ENCODE measurements at regions not wholly inside any gene's neighbourhood (a gene's known extent, or its start where the extent isn't known, plus 50 kb on each side); places are given as distances from the start of the nearest gene placed in this dataset.
"Not testable (repeated sequence)": the region's sequence is repeated elsewhere in the genome, so short reads cannot be mapped to it uniquely, and the experiment has no call there.

DNA sequence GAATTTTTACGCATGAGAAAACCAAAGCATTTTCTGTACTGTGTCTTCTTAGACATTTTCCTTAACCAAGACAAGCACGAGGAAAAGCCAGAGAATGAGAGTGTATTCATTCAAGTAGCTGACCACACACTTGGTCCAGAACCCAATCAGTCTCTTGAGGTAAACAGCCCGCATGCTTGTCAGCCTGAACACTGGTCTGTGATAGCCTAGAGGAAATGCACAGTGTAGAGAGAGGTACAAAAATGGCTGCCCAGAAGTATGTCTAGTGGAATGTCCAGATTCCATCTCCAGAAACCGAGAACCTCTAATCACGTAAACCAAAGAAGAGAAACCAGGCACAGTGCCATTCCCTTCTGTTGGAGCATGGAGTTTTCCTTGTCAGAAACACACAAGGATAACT is 80.0 kb upstream of the SNX2 start (continued):
- TF ChIP-seq ZNF879 (CRISPR knock-in tag; IDR thresholded peaks at IDR 0.05): no peak

DNA sequence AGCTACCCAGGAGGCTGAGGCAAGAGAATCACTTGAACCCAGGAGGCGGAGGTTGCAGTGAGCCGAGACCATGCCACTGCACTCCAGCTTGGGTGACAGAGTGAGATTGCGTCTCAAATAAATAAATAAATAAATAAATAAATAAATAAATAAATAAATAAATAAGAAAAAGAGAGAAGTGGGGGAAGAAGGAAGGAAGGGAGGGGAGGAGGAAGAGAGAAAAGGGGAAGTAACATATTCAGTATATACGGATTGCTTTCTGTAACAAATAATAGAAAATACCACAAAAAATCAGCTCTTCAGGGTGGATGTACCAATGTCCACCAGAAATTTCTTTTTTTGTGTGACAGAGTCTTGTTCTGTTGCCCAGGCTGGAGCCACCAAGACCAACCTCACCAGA is 78.1 kb upstream of the SNX2 start:
- CTCF ChIA-PET (ENCODE audit: low intra/inter-chr PET ratio, low total read pairs); FAIRE-seq: not testable (repeated sequence)

DNA sequence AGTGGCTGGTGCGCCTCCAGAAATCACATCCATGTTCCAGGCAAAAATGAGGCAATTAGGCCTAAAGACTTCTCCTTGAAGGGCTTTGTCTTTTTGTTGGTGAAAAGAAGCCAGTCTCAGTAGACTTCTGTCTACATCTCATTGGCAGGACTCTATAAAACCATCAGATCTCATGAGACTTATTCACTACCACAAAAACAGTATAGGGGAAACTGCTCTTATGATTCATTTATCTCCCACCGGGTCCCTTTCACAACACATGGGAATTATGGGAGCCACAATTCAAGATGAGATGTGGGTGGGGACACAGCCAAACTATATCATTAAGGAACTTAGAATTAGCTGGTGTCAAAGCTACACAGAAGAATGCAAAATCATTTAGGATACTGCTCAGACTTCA is 77.7 kb upstream of the SNX2 start:
- intact Hi-C loops (cut with micrococcal nuclease; ENCODE audit: unreplicated experiment): no loop called here
- ATAC-seq (no peak), FAIRE-seq (no peak), DNase-seq (ENCODE audit: low spot score) (no peak)
- H3K79me2 ChIP-seq (ENCODE audit: insufficient read depth, low read length): no peaks in the 10 kb centered on the region
- no peaks in the 10 kb centered on the region for H4K20me1 ChIP-seq (ENCODE audit: insufficient read depth, low read length)
- H3K9me3 ChIP-seq (ENCODE audit: low read length): no peaks in the 10 kb centered on the region
- CTCF ChIA-PET (ENCODE audit: low intra/inter-chr PET ratio, low total read pairs): no interaction called here
- no peak overlapping the region for H3K4me2 ChIP-seq (ENCODE audit: low read depth, low read length)
- WGBS (ENCODE audit: low lambda C conversion rate): 81% methylated on average over 2 of the region's 2 CpGs
- no peaks in the 10 kb centered on the region for H3K27me3 ChIP-seq (ENCODE audit: control insufficient read depth in 1 of 2, insufficient read depth in 2 of 2, low read length in 2 of 2)
- no TSS peak for BruUV-seq (replicated peaks)
- no peak overlapping the region for H3K27ac ChIP-seq (ENCODE audit: extremely low read length, insufficient read depth, low read length)
- no peak overlapping the region for H2AFZ ChIP-seq (ENCODE audit: low read length)
- peaks cover 4% of the 10 kb centered on the region for H3K4me1 ChIP-seq (ENCODE audit: insufficient read depth, low read length)
- H3K9ac ChIP-seq (ENCODE audit: insufficient read depth, low read depth, low read length): no peak overlapping the region
- H3K36me3 ChIP-seq (replicated peaks in 1 of 2; ENCODE audit: control insufficient read depth in 1 of 2, insufficient read depth in 2 of 2, low read length in 2 of 2): no peaks in the 10 kb centered on the region
- no peak overlapping the region for H3K4me3 ChIP-seq (replicated peaks in 1 of 3; ENCODE audit: insufficient read depth in 1 of 3, low read depth in 2 of 3, low read length in 3 of 3)
- POLR2A ChIA-PET: no interaction called here
- in situ Hi-C loops (cut with HindIII; ENCODE audit: extremely low pct_ligation_motif_present, low pct_unique_long_range_greater_than_20kb): no loop called here
- TF ChIP-seq ZNF180 (CRISPR knock-in tag; IDR thresholded peaks at IDR 0.05; ENCODE audit: borderline replicate concordance, low read depth): no peak
- no peak for TF ChIP-seq ZNF260 (CRISPR knock-in tag; IDR thresholded peaks at IDR 0.05; ENCODE audit: borderline replicate concordance, low read depth)
- no peak for TF ChIP-seq ZNF33A (CRISPR knock-in tag; IDR thresholded peaks at IDR 0.05; ENCODE audit: borderline replicate concordance)
- TF ChIP-seq MAFG (CRISPR knock-in tag; IDR thresholded peaks at IDR 0.05): no peak
- TF ChIP-seq, protein P1, sequence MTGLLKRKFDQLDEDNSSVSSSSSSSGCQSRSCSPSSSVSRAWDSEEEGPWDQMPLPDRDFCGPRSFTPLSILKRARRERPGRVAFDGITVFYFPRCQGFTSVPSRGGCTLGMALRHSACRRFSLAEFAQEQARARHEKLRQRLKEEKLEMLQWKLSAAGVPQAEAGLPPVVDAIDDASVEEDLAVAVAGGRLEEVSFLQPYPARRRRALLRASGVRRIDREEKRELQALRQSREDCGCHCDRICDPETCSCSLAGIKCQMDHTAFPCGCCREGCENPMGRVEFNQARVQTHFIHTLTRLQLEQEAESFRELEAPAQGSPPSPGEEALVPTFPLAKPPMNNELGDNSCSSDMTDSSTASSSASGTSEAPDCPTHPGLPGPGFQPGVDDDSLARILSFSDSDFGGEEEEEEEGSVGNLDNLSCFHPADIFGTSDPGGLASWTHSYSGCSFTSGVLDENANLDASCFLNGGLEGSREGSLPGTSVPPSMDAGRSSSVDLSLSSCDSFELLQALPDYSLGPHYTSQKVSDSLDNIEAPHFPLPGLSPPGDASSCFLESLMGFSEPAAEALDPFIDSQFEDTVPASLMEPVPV (CRISPR knock-in tag; IDR thresholded peaks at IDR 0.05): no peak
- no peak for TF ChIP-seq MIXL1 (CRISPR knock-in tag; IDR thresholded peaks at IDR 0.05)
- TF ChIP-seq ESRRA (CRISPR knock-in tag; IDR thresholded peaks at IDR 0.05; ENCODE audit: low read depth): no peak
- TF ChIP-seq FOXM1 (CRISPR knock-in tag; IDR thresholded peaks at IDR 0.05): no peak
- no peak for TF ChIP-seq SALL1 (CRISPR knock-in tag; IDR thresholded peaks at IDR 0.05)
- TF ChIP-seq ZFP36L2 (CRISPR knock-in tag; IDR thresholded peaks at IDR 0.05): no peak
- TF ChIP-seq ZNF572 (CRISPR knock-in tag; IDR thresholded peaks at IDR 0.05): no peak
- no peak for TF ChIP-seq HNF4G (IDR thresholded peaks at IDR 0.05; ENCODE audit: borderline replicate concordance, low read depth, low read length)
- no peak for TF ChIP-seq HNF4G (CRISPR knock-in tag; IDR thresholded peaks at IDR 0.05; ENCODE audit: borderline replicate concordance, low read depth)
- no peak for TF ChIP-seq ZC3H13 (CRISPR knock-in tag; IDR thresholded peaks at IDR 0.05)
- no peak for TF ChIP-seq ZNF24 (IDR thresholded peaks at IDR 0.05)
- TF ChIP-seq ZSCAN30 (CRISPR knock-in tag; IDR thresholded peaks at IDR 0.05): no peak
- no peak for TF ChIP-seq MAZ (IDR thresholded peaks at IDR 0.05; ENCODE audit: borderline replicate concordance, low read depth, low read length)
- TF ChIP-seq MAZ (CRISPR knock-in tag; IDR thresholded peaks at IDR 0.05; ENCODE audit: low read depth): no peak

More for the DNA sequence above, 78.1 kb upstream of the SNX2 start:
- H3K4me2 ChIP-seq (ENCODE audit: low read depth, low read length); H3K4me1 ChIP-seq (ENCODE audit: insufficient read depth, low read length); H3K27me3 ChIP-seq (ENCODE audit: control insufficient read depth in 1 of 2, insufficient read depth in 2 of 2, low read length in 2 of 2); intact Hi-C loops (cut with micrococcal nuclease; ENCODE audit: unreplicated experiment); H3K36me3 ChIP-seq (replicated peaks in 1 of 2; ENCODE audit: control insufficient read depth in 1 of 2, insufficient read depth in 2 of 2, low read length in 2 of 2); H3K4me3 ChIP-seq (replicated peaks in 1 of 3; ENCODE audit: insufficient read depth in 1 of 3, low read depth in 2 of 3, low read length in 3 of 3); in situ Hi-C loops (cut with HindIII; ENCODE audit: extremely low pct_ligation_motif_present, low pct_unique_long_range_greater_than_20kb); H2AFZ ChIP-seq (ENCODE audit: low read length); ATAC-seq; BruUV-seq (replicated peaks); H4K20me1 ChIP-seq (ENCODE audit: insufficient read depth, low read length); H3K27ac ChIP-seq (ENCODE audit: extremely low read length, insufficient read depth, low read length); POLR2A ChIA-PET; DNase-seq (ENCODE audit: low spot score); H3K9me3 ChIP-seq (ENCODE audit: low read length); H3K9ac ChIP-seq (ENCODE audit: insufficient read depth, low read depth, low read length); H3K79me2 ChIP-seq (ENCODE audit: insufficient read depth, low read length): not testable (repeated sequence)
- WGBS (ENCODE audit: low lambda C conversion rate): 91% methylated on average over 4 of the region's 4 CpGs
